C4-2B (cell line): ENCODE measurements at regions not wholly inside any gene's neighbourhood (a gene's known extent, or its start where the extent isn't known, plus 50 kb on each side); places are given as distances from the start of the nearest gene placed in this dataset.

Source experiments
- ZFX ChIP-seq: fragments of 450-650 bp; IDR thresholded peaks from 2 replicates; pipeline ENCODE4 v1.6.1; 2017
- TF ChIP-seq, protein P1 (sequence below): fragments of 450-650 bp; conservative IDR thresholded peaks from 2 replicates; pipeline ENCODE4 v1.5.1; 2017; ENCODE audit warnings: mild to moderate bottlenecking

GRCh38 chrX:10972706-10973105 is 138.4 kb upstream of the HCCS start:
- TF ChIP-seq, protein P1, sequence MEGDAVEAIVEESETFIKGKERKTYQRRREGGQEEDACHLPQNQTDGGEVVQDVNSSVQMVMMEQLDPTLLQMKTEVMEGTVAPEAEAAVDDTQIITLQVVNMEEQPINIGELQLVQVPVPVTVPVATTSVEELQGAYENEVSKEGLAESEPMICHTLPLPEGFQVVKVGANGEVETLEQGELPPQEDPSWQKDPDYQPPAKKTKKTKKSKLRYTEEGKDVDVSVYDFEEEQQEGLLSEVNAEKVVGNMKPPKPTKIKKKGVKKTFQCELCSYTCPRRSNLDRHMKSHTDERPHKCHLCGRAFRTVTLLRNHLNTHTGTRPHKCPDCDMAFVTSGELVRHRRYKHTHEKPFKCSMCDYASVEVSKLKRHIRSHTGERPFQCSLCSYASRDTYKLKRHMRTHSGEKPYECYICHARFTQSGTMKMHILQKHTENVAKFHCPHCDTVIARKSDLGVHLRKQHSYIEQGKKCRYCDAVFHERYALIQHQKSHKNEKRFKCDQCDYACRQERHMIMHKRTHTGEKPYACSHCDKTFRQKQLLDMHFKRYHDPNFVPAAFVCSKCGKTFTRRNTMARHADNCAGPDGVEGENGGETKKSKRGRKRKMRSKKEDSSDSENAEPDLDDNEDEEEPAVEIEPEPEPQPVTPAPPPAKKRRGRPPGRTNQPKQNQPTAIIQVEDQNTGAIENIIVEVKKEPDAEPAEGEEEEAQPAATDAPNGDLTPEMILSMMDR: no peak
- TF ChIP-seq ZFX: no peak
